Mucosa of gallbladder (tissue), 1 donor: ENCODE measurements at regions not wholly inside any gene's neighbourhood (a gene's known extent, or its start where the extent isn't known, plus 50 kb on each side); places are given as distances from the start of the nearest gene placed in this dataset.
"Not testable (repeated sequence)": the region's sequence is repeated elsewhere in the genome, so short reads cannot be mapped to it uniquely, and the experiment has no call there.

Experiments
- DNase-seq: peaks from one replicate; pipeline ENCODE4 v3.0.0-alpha.2; 2020; ENCODE audit warnings: low spot score
- donor health status: DM: no; HTN: no; CAD: no.

DNA sequence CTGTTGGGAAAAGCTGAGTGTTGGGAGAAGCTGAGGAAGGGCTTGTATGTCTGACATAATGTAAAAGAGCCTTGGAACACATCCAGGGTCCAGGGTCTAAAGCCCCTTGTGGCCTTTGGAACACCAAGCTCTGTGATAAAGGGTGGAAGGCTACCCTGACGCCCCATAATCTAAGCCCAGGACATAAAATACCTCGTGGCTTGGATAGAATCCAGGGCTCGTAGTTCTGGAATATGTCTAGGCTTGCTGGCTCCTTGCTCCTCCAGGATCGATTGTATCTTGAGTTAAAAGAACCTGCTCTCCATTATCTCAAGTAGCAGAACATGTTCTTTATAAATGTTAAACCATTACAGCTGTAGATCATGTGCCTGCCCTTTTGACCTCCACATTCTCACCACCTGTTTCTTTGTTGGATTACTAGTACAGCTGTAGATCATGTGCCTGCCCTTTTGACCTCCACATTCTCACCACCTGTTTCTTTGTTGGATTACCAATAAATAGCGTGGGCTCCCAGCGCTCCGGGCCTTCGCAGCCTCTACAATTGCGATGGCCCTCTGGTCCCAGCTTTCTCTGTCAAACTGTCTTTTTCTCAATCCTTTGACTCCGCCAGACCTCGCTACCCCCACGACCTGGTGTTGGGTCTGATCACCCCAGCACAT lies 246.9 kb upstream of the KCNH7 start:
- DNase-seq, result not testable (repeated sequence)

DNA sequence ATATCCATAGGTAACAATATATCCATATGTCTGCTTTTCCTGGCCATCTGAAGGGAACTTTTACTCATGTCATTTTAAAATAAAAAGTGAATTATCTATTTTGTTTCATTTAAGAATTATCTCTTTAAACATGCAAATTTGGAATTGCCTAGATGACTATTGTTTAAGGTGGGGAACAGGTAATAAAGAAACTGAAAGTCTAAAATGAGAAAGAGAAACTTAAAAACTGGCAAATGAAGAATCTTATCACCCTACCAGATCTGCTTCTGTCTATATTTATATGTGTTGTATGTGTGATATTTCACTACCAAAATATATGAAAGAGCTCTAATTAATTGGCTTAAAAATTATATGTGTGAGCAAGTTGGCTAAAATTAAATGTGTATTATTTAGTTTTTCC lies 243.2 kb upstream of the KCNH7 start:
- DNase-seq, result no peak

DNA sequence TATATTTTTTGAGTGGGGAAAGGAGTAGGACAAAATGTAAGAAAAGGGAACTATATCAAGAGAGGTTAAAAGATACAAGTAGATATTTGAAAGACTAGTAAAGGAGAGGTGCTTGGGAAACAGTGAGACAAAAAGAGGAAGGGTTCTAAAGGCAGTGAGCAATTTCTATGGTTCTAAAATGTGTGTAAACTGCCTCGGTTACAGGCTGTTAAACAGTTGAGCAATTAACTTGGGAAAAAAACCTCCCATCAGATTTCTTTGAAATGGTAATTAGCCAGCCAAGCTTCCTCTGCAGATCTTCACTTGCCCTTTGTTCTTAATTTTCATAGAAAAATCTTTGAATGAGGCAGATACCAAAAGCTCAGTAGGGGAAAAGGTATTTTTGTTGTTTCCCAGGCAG lies 238.7 kb upstream of the KCNH7 start:
- DNase-seq, result no peak

DNA sequence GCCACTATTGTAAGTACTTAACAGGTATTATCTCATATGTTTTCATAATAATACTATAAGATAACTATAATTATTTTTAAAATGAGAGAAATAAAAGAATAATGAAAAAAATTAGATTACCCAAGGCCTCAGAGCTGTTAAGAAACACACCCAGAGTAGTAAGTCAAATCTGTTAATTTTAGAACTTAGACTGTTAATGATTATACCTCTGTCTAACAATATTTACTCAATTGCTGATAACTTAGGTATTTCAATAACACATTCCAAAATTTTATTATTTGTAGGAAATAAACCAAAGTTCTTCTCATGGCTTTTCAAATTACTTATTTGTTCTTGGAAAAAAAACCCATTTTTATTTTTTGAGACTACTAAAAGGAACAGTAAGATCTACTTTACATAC lies 227.5 kb upstream of the KCNH7 start:
- DNase-seq, result no peak

DNA sequence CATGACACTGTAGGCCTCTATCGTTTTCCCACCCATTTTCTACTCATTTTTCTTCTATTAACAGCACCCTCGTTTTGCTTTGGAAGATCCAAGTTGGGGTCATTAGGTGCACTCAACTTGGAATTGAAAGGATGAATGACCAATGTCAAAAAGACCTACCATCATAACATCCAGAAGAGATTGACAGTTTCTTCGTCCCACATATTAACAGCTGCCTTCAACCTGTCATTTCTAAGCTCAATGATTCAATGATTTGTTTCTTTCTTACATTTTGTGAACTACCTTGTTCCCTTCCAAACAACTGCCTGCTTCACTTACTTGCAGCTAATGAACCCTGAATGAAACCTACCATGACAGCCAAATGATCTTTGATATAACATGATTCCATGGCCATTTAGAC lies 224.0 kb upstream of the KCNH7 start:
- DNase-seq, result no peak

DNA sequence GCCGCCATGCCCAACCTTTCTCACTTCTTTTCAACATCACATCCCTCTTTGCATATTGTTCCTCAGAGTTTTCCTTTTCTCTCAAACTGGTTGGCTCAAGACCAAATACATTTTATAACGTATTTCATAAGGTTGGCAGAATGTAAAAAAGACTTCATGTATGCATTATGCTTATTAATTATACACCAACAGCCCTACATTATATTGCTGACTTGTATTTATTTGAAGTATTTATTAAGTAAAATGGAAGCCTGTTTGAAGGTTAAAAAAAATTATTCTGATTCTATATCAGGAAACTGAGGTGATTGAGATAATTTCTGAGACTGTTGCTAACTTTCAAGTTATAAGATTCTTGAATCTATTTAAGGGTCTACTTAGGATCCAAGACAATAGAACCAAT lies 208.0 kb upstream of the KCNH7 start:
- no peak for DNase-seq

DNA sequence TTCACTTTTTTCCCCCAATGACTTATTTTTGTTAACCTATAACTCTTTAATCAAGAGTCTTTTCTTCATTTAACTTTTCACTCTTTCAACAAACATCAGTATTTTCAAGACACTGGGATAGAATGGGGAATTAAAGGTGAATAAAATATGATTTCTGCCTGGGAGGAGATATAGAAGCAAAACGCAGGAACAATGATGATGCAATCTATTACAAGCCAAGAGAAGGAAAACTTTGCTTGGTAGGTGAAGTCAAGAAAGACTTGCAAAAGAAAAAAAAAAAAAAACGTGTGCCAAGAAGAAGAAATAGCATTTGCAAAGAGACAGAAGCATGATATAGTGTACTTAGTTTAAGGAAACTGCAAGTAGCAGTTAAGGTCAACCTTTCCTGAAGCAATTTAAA lies 207.3 kb upstream of the KCNH7 start:
- DNase-seq, result no peak

DNA sequence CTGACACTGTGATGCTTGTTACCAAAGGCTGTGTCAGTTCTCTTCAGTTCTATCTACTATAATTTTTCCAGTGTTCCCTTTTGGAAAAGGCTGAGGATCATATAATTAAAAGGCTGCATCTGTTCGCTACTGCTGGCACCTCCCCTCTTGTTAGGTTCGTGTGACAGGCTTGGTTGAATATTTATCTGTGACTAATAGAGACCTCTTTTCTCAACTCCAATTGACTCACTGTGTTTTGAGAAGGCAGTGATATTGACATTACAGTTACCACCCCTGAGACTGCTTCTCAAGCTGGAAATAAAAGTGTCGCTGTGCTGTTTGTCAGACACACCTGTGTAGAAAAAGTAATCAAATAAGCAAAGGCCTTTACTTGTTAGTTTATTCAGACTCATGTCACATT lies 205.5 kb upstream of the KCNH7 start:
- peak; percentile 11 for DNase-seq

DNA sequence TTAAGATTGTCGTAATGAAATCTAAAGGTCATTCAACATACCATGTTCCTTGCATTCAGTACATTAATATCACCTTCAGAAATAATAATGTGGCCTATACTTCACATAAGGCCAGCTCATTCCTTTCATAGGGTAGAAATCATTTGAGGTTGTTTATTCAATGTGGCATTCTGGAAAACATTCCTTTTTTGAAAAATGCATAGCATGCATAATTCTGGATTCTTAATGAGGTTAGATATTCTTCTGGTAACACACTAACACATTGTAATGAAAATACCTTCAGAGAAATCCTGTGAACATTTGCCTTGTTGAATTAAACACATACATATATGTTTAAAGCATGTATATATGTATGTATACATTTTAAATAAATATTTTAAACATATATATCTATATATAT lies 204.6 kb upstream of the KCNH7 start:
- DNase-seq, result no peak

DNA sequence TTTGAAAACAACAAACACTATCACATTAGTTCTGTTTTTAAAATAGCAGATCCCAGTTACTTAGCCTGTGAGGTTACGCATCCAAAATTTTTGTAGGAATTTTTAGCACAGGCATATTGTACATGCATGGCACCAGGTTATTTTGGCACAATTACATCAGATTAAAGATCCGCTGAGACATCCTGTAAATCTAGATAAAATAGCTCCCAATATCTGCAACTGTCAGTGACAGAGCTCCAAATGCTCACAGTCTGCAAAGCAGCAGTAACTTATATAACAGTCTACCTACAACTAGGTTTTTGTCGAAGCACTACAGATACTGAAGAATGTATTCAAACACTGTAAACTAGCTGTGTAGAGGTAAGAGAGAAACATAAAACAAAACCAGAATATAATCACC lies 200.7 kb upstream of the KCNH7 start:
- no peak for DNase-seq

DNA sequence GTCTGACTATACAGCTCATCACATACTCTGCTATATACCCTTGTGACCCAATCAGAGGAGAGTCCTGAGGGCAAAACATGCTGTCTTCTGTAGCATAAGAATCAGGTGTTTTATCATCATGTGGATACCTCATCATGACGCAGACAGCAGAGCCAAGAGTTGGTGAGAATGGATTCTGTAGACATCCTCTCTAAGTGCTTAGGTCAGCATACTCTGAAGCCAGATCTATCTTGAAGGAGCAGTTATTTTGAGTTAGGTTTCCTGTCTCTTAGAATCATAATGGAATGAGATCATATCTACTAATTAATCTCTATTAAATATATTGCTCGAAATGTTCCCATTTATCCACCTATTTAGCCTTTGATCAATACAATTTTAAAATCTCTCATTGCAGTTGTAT lies 190.2 kb upstream of the KCNH7 start:
- DNase-seq, result no peak

DNA sequence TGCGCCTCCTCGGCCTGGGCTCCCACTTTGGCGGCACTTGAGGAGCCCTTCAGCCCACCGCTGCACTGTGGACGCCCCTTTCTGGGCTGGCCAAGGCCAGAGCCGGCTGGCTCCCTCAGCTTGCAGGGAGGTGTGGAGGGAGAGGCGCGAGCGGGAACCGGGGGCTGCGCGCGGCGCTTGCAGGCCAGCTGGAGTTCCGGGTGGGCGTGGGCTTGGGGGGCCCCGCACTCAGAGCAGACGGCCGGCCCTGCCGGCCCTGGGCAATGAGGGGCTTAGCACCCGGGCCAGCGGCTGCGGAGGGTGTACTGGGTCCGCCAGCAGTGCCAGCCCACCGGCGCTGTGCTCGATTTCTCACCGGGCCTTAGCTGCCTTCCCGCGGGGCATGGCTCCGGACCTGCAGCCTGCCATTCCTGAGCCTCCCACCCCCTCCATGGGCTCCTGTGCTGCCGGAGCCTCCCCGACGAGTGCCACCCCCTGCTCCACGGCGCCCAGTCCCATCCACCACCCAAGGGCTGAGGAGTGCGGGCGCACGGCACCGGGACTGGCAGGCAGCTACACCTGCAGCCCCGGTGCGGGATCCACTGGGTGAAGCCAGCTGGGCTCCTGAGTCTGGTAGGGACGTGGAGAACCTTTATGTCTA lies 187.7 kb upstream of the KCNH7 start:
- DNase-seq, result not testable (repeated sequence)

DNA sequence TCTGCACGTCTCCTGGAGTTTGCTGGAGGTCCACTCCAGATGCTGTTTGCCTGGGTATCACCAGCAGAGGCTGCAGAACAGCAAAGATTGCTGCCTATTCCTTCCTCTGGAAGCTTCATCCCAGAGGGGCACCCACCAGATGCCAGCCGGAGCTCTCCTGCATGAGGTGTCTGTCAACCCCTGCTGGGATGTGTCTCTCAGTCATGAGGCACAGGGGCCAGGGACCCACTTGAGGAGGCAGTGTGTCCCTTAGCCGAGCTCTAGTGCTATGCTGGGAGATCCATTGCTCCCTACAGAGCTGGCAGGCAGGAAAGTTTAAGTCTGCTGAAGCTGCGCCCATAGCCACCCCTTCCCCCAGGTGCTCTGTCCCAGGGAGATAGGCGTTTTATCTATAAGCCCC lies 178.3 kb upstream of the KCNH7 start:
- DNase-seq, result not testable (repeated sequence)

DNA sequence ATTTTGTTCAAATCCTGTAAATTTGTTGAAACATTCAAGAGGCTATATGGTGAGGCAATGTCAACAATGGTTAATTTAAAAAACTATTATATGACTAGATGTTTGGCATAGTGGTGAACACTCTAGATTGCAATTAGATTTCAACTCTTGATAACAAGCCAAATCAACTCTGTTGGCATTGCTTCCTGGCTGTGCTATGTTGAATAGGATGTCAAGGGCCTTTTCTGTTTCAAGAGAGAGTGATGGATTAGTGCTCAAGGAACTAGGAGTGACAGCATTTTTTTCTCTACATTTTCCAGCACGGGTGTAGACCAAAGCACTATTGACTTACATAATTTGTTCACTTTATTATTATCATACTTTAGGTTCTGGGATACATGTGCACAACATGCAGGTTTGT lies 172.4 kb upstream of the KCNH7 start:
- DNase-seq, result no peak

DNA sequence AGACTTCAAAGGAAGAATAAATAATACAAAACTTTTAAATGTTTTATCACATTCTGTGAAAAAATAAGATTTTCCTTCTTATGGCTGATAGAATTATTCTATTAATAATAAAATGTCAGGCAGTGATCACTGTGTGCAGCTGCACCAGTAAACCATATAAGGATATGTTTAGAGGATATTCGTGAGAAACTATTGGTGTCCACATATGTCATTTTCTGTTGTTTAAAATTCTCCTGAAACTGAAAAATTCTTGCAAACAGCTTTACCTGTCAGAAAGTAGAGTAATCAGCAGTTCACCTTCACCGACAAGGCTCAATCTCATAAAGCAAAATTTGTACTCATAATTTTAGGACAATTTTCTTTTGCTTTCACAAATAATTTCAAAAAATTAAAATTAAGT lies 170.1 kb upstream of the KCNH7 start:
- no peak for DNase-seq

DNA sequence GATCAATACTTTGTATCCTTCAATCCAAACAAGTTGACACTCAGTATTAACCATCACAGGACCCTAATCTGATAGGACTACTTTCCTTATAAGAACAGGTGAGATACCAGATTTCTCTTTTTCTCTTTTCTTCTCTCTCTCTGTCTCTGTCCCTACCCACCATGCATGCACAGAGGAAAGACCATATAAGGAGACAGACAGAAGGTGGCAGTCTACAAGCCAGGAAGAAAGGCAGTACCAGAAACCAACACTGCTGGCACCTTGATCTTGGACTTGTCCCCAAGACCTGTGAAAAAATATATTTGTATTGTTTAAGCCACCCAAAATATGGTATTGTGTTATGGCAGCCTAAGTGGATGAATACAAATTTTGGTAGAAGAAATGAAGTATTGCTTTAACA lies 156.2 kb upstream of the KCNH7 start:
- DNase-seq, result no peak

DNA sequence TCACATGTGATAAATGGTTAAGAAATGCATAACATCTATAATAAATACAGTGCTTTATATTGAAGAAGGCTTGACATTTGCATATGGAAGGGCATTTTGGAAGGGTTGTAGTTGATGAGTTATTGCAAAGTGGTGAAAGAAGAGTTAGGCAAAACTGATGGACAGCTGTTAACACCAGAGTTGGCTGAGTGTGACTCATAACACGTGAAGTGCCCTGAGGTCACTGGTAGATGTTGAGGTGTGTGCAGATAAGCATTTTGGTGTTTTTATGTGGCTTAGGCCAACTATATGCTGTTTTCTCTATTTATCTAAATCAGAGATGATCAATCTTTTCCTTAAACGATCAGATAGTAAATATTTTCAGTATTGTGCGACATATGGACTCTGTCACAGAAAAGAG lies 154.3 kb upstream of the KCNH7 start:
- no peak for DNase-seq

DNA sequence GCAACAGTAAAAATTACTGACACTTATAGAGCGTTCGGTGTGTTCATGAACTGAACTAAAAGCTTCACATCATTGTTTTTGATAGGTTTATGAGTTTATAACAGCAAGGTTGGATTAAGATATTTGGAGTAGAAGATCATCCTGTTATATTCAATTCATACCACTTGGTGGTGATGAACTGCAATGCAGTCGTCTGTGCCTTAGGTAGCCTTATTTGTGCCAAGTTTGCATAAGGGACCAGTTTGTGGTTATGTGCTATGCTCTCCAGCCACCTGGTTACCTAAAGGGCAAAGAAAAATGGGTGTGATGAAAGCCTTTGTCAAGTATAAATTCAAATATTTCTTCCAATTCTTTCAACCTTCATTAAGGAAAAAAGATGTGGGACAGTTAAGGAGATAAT lies 150.9 kb upstream of the KCNH7 start:
- DNase-seq, result no peak

DNA sequence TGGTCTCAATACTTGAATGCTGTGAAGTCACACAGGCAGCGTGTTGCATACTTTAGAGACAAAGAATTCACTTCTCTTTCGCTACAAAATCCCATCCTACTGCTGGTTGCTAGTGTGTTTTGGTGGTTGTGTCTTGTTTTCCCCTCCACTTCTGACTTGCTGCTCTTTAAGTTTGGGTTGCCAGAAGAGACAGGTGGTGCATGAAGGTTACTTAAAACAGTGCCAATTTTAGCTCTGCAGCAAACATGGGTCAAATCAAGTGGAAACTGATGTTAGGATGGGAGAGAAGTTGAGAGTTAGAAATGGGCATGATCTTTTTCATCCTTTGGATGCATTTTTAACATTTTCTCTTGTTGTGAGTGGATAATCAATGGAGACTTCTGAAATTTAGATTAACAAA lies 136.2 kb upstream of the KCNH7 start:
- DNase-seq, result no peak

DNA sequence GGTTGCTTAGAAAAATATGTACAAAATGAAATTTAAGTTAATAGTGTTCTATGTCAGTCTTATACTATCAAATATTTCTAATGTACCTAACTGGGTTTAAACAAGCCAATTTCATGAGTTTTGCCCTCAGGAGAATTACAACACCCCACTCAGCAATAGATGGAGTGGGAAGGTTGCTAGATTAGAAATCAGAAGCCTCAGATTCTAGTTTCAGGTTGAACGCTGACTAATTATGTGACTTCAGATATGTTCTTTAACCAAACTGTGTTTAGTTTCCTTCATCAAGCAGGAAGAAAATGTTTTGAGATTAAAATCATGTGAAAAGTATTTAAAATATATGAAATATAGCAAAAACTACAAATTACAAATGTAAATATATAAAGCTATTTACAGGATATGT lies 133.8 kb upstream of the KCNH7 start:
- no peak for DNase-seq

DNA sequence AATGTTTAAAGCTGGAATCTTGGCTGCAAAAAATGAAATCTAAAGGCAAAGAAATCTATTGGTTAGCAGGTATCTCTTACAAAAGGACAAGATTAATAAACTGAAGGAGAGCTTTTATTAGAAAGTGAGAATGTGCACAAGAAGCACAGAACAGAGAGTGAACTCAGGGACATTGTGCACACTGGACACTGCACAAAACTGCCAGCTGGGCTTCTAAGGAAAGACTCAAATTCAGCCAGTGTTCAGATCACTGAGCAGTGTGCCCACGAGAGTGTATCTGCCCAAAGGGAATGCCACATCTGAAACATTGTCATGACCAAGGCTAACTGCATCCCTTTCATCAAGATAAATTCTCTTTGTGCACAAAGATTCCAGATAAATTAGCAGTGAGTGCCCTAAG lies 129.7 kb upstream of the KCNH7 start:
- DNase-seq, result no peak

DNA sequence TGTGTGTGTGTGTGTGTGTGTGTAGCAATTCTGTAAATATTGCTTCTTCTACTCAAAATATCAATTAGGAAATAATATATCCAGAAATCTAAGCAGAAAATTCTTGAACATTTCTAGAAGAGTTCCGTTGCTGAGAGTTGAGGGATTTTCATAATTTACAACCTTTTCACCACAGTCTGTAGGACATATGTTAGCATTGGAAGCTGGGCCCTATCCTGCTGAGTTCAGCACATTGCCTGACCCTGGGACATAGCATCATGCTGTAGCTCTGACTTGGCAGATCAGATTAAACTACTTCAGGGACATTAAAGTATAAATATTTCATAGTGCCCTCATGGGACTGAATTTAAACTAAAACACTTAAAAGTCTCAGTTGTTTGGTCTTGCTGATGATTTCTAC lies 129.2 kb upstream of the KCNH7 start:
- DNase-seq, result no peak

DNA sequence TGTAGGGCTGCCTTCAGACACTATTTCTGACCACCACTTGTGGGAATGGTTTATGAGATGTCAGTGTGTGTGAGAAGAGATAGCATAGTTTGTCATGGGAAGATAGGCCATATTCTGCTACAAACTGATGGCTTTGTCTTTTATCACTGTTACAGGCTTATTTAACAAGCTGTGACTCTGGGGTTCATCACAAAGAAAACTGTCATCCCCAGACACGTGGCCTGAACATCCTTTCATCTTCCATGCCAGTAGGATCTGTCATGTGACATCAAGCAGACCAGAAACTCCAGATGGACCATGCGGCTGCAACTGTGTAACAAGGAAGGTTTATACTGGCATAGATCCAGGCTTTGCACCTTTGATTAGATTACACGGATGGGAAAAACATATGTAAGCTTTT lies 128.6 kb upstream of the KCNH7 start:
- no peak for DNase-seq

DNA sequence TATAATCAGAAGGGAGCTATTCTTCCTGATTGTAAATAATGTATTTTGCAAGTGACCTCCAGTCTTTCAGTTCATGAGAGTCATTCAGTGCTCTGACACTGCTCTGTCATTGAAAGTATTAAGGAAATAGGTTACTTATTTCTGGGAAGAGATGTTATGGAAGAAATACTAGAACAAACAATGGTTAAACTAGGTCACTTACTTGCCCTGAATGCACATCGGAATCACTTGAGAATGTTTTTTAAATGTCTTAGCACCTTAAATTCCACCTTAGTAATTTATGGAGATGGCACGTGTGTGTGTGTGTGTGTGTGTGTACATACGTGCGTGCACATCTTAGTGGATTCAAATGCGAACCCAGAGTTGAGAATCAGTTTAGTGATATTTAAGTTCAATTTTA lies 126.6 kb upstream of the KCNH7 start:
- DNase-seq, result no peak
